ENCODE measurements at regions not wholly inside any gene's neighbourhood (a gene's known extent, or its start where the extent isn't known, plus 50 kb on each side); places are given as distances from the start of the nearest gene placed in this dataset.

- TF ChIP-seq CTCF (IDR thresholded peaks at IDR 0.05; ENCODE audit: low read depth, low read length) (no peak), EZH2phosphoT487 (IDR thresholded peaks at IDR 0.05; ENCODE audit: low read depth) (no peak)
These were observed 553.7 kb downstream of the MN1 start for GRCh38 chr22:27247701-27248434.
